Muscle of leg (tissue), 3 donors: ENCODE measurements at regions not wholly inside any gene's neighbourhood (a gene's known extent, or its start where the extent isn't known, plus 50 kb on each side); places are given as distances from the start of the nearest gene placed in this dataset.
A peak's percentile ranks its signal among the peaks of the same experiment; 100 is the strongest.
"Not testable (repeated sequence)": the region's sequence is repeated elsewhere in the genome, so short reads cannot be mapped to it uniquely, and the experiment has no call there.

Experiments used
- DNase-seq: peaks from one replicate; pipeline ENCODE4 v3.0.0; 2013
- H3K27ac ChIP-seq: one replicate; pipeline ENCODE4 v1.5.1; 2013; ENCODE audit warnings: mild to moderate bottlenecking, low read length, control low read depth
- H3K27me3 ChIP-seq: one replicate; pipeline ENCODE4 v1.6.1; 2013; ENCODE audit warnings: low read length; ENCODE audit not compliant: control insufficient read depth, insufficient read depth
- H3K36me3 ChIP-seq: one replicate; pipeline ENCODE4 v1.6.1; 2013; ENCODE audit warnings: low read length; ENCODE audit not compliant: control insufficient read depth, insufficient read depth
- H3K4me1 ChIP-seq: one replicate; pipeline ENCODE4 v1.6.1; 2013; ENCODE audit warnings: low read length; ENCODE audit not compliant: control insufficient read depth, insufficient read depth
- H3K4me3 ChIP-seq: one replicate; pipeline ENCODE4 v1.5.1; 2013; ENCODE audit warnings: low read length, control low read depth
- H3K9me3 ChIP-seq: replicated peaks from 2 replicates; pipeline ENCODE4 v1.6.1; 2013; ENCODE audit warnings: low read depth, low read length; ENCODE audit not compliant: control insufficient read depth
- WGBS: methylation state at CpG from one replicate; pipeline ENCODE4 v1.1.5; 2013; ENCODE audit warnings: missing lambda C conversion rate; ENCODE audit not compliant: insufficient coverage; 5-methylcytosine and 5-hydroxymethylcytosine counted together

DNA sequence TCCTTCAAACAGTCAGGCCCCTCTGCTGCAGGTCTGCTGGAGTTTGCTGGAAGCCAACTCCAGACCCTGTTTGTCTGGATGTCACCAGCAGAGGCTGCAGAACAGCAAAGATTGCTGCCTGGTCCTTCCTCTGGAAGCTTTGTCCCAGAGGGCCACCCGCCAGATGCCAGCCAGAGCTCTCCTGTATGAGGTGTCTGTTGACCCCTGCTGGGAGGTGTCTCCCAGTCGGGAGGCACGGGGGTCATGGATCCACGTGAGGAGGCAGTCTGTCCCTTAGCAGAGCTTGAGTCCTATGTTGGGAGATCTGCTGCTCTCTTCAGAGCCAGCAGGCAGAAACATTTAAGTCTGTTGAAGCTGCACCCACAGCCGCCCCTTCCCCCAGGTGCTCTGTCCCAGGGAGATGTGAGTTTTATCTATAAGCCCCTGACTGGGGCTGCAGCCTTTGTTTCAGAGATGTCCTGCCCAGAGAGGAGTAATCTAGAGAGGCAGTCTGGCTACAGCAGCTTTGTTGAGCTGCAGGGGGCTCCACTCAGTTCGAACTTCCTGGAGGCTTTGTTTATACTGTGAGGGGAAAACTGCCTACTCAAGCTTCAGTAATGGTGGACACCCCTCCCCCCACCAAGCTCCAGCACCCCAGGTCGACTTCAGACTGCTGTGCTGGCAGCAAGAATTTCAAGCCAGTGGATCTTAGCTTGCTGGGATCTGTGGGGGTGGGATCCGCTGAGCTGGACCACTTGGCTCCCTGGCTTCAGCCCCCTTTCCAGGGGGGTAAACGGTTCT, 72.1 kb downstream of the OGFRL1 start:
- not testable (repeated sequence) for H3K4me1 ChIP-seq, H3K27me3 ChIP-seq, DNase-seq, H3K9me3 ChIP-seq, H3K36me3 ChIP-seq, H3K4me3 ChIP-seq, H3K27ac ChIP-seq
- WGBS, result 87% methylated on average over 4 of the region's 9 CpGs

DNA sequence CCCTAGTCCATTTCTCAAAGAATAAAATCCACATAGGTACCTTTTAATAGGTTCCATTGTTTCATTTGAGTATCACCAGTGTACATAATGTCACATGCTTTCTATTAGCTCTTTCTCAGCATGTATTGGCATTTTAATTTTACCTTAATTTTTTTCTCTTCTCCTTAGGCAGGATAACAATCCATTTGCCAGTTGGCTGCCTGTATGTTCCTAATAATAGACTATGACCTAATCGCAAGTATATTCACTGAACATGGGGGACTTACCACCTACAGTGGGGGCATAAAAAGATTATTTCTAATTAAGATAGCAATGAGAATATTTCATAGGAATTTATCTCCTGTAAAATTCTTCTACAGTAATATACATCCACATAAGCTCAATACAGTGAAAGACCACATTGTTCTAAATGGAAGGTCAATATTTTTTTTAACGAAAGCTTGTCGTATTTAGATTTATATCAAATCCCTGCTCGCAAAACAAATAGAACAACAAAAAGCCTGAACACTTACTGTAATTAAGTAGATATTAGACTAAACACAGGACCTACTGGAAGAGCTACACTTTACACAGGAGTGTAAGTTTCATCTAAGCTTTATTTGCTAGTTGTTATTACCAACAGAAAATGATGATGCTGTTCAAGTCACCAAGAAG, 76.4 kb downstream of the OGFRL1 start:
- no peaks in the 10 kb centered on the region for H3K36me3 ChIP-seq
- no peak overlapping the region for H3K27ac ChIP-seq
- no peak for DNase-seq
- peaks cover 5% of the 10 kb centered on the region for H3K9me3 ChIP-seq
- no peaks in the 10 kb centered on the region for H3K4me1 ChIP-seq
- no peak overlapping the region for H3K4me3 ChIP-seq
- no peaks in the 10 kb centered on the region for H3K27me3 ChIP-seq
- no CpG with 5 or more reads among the region's 4 CpGs for WGBS

GRCh38 chr6:71367756-71368155, 79.1 kb downstream of the OGFRL1 start:
- Histone ChIP-seq H3K4me1 (no peaks in the 10 kb centered on the region), H3K4me3 (no peak overlapping the region), H3K36me3 (no peaks in the 10 kb centered on the region), H3K9me3 (no peaks in the 10 kb centered on the region), H3K27ac (no peak overlapping the region), H3K27me3 (no peaks in the 10 kb centered on the region)
- 40% methylated on average over 1 of the region's 3 CpGs for WGBS
- DNase-seq, result no peak

DNA sequence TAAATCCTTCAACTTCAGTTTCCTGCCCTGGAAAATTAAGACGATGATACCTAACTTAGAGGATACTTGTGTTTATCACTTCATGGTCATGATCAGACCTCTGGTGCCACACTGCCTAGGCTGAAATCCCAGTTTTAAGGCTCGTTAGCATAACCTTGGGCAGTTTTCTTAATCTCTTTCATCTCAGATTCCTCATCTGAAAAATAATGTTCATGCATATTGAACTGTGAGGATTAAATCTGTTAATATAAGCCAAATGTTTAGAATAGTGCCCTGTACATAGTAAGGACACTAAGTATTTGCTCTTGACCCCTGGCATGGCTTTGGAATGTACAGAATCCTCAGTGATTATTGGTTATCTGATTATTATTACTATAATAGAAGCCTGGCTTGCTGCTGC, 79.7 kb downstream of the OGFRL1 start:
- Histone ChIP-seq H3K4me1 (no peaks in the 10 kb centered on the region), H3K27ac (no peak overlapping the region), H3K9me3 (no peaks in the 10 kb centered on the region), H3K36me3 (no peaks in the 10 kb centered on the region), H3K27me3 (no peaks in the 10 kb centered on the region), H3K4me3 (no peak overlapping the region)
- 71% methylated on average over 1 of the region's 2 CpGs for WGBS
- DNase-seq, result no peak

DNA sequence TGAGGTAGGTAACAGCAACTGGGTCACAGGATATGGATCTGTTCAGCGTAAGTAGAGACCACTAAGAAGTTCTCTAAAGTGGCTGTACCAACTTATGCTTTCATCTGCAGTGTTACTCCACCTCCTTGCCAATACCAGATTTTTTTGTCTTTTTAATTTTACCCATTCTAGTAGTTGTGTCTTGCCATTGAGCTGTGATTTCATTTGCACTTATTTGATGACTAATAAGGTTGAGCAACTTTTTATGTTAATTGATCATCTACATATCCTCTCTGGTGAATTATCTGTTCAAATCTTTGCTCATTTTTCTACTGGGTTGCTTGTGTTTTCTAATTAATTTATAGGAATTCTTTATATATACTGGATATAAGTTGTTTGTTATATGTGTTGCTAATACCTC, 82.9 kb downstream of the OGFRL1 start:
- Histone ChIP-seq H3K9me3 (no peaks in the 10 kb centered on the region), H3K36me3 (no peaks in the 10 kb centered on the region), H3K4me3 (no peak overlapping the region), H3K4me1 (no peaks in the 10 kb centered on the region), H3K27ac (no peak overlapping the region), H3K27me3 (no peaks in the 10 kb centered on the region)
- WGBS, result no CpG with 5 or more reads among the region's 1 CpG
- no peak for DNase-seq

DNA sequence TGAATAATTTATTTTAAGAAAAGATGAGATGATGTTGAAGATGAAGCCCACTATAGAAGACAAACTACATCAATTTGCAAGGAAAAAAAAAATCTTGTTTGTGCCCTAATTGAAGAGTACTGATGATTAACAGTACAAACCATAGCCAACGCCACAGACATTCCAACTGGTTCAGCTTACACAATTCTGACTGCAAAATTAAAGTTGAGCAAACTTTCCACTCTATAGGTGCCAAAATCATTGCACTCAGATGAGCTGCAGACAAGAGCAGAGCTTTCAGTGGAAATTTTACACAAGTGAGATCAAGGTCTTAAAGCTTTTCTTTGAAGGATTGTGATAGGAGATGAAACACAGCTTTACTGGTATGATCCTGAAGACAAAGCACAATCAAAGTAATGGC, 85.3 kb downstream of the OGFRL1 start:
- no CpG with 5 or more reads among the region's 1 CpG for WGBS
- H3K4me3 ChIP-seq, result no peak overlapping the region
- no peaks in the 10 kb centered on the region for H3K27me3 ChIP-seq
- no peaks in the 10 kb centered on the region for H3K9me3 ChIP-seq
- no peak overlapping the region for H3K27ac ChIP-seq
- H3K4me1 ChIP-seq, result no peaks in the 10 kb centered on the region
- no peaks in the 10 kb centered on the region for H3K36me3 ChIP-seq
- DNase-seq, result no peak

- Histone ChIP-seq H3K27ac (no peak overlapping the region), H3K4me1 (no peaks in the 10 kb centered on the region), H3K36me3 (no peaks in the 10 kb centered on the region), H3K4me3 (no peak overlapping the region), H3K27me3 (no peaks in the 10 kb centered on the region), H3K9me3 (no peaks in the 10 kb centered on the region)
- no CpG with 5 or more reads among the region's 1 CpG for WGBS
- no peak for DNase-seq
Observed at GRCh38 chr6:71375676-71376075, 87.1 kb downstream of the OGFRL1 start.

GRCh38 chr6:71376830-71377229, 88.2 kb downstream of the OGFRL1 start:
- Histone ChIP-seq H3K36me3 (no peaks in the 10 kb centered on the region), H3K4me3 (no peak overlapping the region), H3K27ac (no peak overlapping the region), H3K9me3 (no peaks in the 10 kb centered on the region), H3K27me3 (no peaks in the 10 kb centered on the region), H3K4me1 (no peaks in the 10 kb centered on the region)
- WGBS, result no CpG with 5 or more reads among the region's 2 CpGs
- DNase-seq, result no peak

GRCh38 chr6:71383476-71383875, 94.9 kb downstream of the OGFRL1 start:
- no peak overlapping the region for H3K27ac ChIP-seq
- no peaks in the 10 kb centered on the region for H3K27me3 ChIP-seq
- H3K4me3 ChIP-seq, result no peak overlapping the region
- H3K4me1 ChIP-seq, result no peaks in the 10 kb centered on the region
- no peaks in the 10 kb centered on the region for H3K9me3 ChIP-seq
- no peak for DNase-seq
- H3K36me3 ChIP-seq, result no peaks in the 10 kb centered on the region
- 85% methylated on average over 3 of the region's 4 CpGs for WGBS

DNA sequence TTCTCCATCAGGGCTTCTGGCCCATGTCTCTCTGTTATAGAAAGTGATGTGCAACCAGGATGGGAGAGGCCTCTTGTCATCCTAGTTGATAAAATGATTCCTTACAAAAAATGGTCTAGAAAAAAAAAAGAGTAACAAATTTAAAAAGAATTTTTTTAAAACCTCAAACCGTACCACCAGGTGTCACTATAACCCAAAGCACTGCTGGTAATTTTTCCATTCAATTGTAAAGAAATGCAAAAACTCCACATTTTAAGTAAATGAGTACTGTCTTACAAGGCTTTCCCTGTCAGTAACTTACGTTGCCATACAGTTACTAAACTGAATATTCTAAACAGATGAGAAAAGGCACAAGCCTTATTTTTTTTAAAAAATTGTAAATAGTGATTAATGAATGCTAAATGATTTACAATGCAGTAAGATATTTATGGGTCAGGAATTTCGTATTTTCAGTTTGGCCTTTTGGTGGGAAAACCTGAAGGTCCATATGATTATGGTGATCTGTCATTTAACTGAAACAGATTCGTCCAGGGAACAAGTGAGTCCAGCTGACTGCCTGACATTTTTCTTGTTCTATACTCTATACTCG, 95.4 kb downstream of the OGFRL1 start:
- DNase-seq, result peak; percentile 68
- no peaks in the 10 kb centered on the region for H3K27me3 ChIP-seq
- no peaks in the 10 kb centered on the region for H3K9me3 ChIP-seq
- 83% methylated on average over 1 of the region's 5 CpGs for WGBS
- H3K36me3 ChIP-seq, result no peaks in the 10 kb centered on the region
- H3K4me1 ChIP-seq, result no peaks in the 10 kb centered on the region
- no peak overlapping the region for H3K27ac ChIP-seq
- no peak overlapping the region for H3K4me3 ChIP-seq
